NCI-H2171 (cell line): ENCODE measurements at regions not wholly inside any gene's neighbourhood (a gene's known extent, or its start where the extent isn't known, plus 50 kb on each side); places are given as distances from the start of the nearest gene placed in this dataset.
"Not testable (repeated sequence)": the region's sequence is repeated elsewhere in the genome, so short reads cannot be mapped to it uniquely, and the experiment has no call there.

Experiments used
- DNase-seq: peaks from one replicate; lab custom pipeline; 2025; lab: John Stamatoyannopoulos, UW

- DNase-seq = not testable (repeated sequence)
Measured at GRCh38 chr16:21534561-21534960, 64.8 kb upstream of the METTL9 start.

DNA sequence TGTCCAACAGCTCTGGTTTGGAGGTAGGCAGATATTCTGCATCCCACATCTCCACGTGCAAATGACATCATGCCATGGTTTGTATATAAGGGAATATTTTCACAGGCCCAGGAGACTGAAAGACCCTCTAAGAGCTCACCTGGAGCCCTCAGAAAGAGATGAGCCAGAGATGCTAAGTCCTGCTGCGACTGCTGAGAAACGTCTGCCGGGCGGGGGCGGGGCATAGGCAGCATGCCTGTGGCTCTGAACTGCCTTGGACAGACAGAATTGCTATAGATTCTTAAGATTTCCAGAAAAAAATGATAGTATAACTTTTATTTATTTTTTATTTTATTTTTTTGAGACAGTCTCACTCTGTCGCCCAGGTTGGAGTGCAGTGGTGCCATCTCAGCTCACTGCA is 64.2 kb upstream of the METTL9 start:
- DNase-seq = not testable (repeated sequence)

DNA sequence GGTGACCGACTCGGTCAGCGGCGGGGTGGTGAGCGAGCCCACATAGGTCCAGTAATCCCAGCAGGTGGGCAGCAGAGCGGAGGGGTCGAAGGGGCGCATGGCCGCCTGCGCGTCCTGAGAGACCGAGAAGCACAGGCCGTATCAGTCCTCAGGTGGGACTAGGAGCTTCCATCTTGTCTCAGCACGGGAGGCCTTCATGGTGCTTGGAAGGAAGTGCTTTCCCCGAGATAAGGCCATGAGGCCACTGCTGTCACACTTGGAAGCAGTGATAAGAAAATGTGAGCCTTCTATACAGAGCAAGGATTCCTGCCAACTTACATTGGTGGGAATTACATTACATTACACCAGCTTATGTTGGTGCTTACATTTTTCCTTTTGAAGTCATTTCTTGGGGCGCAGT is 62.6 kb upstream of the METTL9 start:
- not testable (repeated sequence) for DNase-seq

- not testable (repeated sequence) for DNase-seq
Measured at GRCh38 chr16:21537598-21537997, 61.8 kb upstream of the METTL9 start.

- DNase-seq = not testable (repeated sequence)
Measured at GRCh38 chr16:21539107-21539618, 60.2 kb upstream of the METTL9 start.

DNA sequence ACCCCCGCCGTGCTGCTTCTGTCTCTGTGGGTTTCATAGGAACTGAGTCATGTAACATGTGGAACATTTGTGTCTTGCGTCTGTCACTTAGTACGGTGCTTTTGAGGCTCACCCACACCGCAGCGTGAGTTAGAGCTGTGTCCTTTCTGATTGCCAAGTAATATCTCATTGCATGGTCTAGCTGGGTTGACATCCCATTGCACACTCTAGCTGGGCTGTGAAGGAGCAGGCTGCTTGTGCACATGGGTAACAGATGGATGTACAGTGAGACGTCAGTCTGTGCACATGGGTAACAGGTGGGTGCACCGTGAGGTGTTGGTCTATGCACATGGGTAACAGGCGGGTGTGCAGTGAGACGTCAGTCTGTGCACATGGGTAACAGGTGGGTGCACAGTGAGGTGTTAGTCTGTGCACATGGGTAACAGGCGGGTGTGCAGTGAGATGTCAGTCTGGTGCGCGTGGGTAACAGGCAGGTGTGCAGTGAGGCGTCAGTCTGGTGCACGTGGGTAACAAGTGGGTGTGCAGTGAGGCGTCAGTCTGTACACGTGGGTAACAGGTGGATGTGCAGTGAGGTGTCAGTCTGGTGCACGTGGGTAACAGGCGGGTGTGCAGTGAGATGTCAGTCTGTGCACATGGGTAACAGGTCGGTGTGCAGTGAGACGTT is 58.5 kb upstream of the METTL9 start:
- DNase-seq = peak; percentile 21

GRCh38 chr16:21541611-21542051 is 57.7 kb upstream of the METTL9 start:
- not testable (repeated sequence) for DNase-seq

GRCh38 chr16:21542075-21542474 is 57.3 kb upstream of the METTL9 start:
- DNase-seq = not testable (repeated sequence)

DNA sequence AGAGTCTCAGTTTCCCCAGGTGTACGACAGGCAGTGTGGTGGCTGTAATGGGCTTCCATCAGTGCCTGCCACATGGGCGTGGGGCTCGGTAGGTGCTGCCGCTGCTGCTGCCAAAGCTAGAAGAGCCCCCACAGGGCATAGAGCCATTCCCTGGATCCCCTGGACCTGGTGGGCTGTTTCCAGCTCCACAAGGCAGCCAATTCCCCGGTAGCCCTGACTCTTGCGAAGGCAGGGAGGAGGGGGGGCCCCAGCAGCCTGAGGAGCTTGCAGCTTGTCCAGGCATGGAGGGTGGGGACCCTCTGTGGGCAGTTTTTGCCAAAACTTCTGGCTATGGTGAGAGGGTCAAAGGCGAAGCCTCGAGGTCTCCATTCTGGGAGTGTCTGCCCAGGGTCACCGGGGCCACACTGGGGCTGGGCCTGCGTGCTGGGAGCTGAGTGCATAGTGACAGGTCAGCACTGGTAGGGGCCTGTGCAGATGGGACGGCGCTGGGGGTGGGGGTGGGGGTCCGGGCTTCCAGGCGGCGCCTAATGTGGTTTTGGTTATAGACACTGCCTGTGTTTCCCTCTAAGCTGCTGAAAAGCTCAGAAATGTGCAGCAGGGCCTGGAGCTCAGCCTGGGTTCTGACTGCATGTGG is 56.8 kb upstream of the METTL9 start:
- not testable (repeated sequence) for DNase-seq

DNA sequence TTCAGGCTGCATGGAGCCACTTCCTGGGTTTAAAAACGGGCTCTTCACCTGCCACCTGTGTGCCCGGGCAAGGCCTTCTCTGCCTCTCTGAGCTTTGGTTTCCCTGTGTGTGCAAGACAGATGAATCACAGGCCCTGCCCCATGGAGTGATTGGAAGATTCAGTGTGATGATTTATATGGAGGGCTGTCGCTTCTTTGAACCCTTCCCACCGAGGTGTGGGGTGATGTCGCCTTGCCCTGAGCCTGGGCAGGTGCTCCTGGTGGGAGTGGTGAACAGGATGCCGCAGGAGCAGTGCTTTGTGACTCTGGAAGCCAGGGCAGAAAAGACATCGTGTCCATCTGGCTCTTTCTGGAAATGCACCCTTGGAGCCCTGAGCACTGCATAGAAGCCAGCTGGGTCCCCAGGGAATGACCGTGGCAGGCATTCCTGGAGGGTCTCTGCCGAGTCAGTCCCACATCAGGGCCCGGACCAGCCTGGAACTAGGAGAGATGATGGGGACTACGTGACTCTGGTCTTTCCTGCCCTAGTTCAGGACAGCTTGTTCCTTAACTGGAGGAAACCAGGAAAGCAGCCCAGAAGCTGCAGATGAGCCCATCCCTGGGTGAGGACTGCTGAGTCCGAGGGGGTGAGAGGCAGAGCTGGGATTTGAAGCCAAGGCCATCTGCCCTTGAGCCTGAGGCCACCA is 56.1 kb upstream of the METTL9 start:
- not testable (repeated sequence) for DNase-seq

DNA sequence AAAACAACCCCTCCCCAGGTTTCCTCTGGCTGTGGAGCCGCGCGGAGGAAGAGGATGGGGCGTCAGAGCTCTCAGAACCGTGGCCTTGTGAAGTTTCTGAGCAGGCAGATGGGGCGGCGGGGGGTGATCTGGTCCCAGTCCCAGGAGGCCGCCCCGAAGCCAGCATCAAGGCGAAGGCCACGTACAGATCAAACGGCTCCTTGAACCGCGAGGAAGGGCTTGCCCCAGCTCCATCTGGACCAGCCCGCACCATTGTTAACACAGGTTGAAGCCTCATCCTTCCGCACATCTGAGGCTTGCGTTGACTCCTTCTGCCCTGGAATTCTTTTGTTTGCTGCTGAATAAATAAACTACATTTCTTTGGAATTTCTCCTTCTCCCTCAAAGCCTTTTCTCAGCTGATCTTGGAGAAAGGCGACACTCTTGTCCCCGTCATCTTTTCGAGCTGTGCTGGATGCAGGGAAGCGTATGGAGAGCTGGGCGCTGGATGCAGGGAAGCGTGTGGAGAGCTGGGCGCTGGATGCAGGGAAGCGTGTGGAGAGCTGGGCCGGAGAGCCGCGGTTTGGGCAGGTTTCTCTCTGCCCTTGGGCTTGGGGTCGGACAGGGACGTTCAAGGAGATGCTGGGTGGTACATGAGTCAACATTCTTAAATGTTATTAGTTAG is 53.6 kb upstream of the METTL9 start:
- not testable (repeated sequence) for DNase-seq

DNA sequence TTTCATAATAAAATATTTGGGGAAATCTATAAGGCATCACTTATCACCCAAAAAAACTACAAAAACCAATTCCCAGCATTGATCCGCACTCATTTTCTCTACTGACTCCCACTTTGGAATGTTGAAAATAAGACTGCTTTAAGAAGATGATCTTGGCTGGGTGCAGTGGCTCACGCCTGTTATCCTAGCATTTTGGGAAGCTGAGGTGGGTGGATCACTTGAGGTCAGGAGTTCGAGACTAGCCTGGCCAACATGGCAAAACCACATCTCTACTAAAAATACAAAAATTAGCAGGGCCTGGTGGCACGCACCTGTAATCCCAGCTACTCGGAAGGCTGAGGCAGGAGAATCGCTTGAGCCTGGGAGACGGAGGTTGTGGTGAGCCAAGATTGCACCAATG is 50.0 kb upstream of the METTL9 start:
- not testable (repeated sequence) for DNase-seq
